ENCODE measurements at regions not wholly inside any gene's neighbourhood (a gene's known extent, or its start where the extent isn't known, plus 50 kb on each side); places are given as distances from the start of the nearest gene placed in this dataset.
A peak's percentile ranks its signal among the peaks of the same experiment; 100 is the strongest.
"Not testable (repeated sequence)": the region's sequence is repeated elsewhere in the genome, so short reads cannot be mapped to it uniquely, and the experiment has no call there.

GRCh38 chr4:162499478-162499877 is 335.7 kb upstream of the FSTL5 start:
- TF ChIP-seq ZFX (IDR thresholded peaks at IDR 0.05) (no peak), CTCF (conservative IDR thresholded peaks at IDR 0.05) (peak; percentile 72)
- no peak overlapping the region for H3K27ac ChIP-seq

GRCh38 chr4:162498168-162498567 is 334.4 kb upstream of the FSTL5 start:
- TF ChIP-seq ZFX (IDR thresholded peaks at IDR 0.05) (no peak), CTCF (conservative IDR thresholded peaks at IDR 0.05) (no peak)

GRCh38 chr4:162497564-162498167 is 333.9 kb upstream of the FSTL5 start:
- peak; percentile 86 for TF ChIP-seq CTCF (conservative IDR thresholded peaks at IDR 0.05)
- TF ChIP-seq ZFX (IDR thresholded peaks at IDR 0.05), result no peak
- H3K27ac ChIP-seq, result no peak overlapping the region

More at GRCh38 chr4:162498168-162498567, 334.4 kb upstream of the FSTL5 start:
- H3K27ac ChIP-seq, result no peak overlapping the region

DNA sequence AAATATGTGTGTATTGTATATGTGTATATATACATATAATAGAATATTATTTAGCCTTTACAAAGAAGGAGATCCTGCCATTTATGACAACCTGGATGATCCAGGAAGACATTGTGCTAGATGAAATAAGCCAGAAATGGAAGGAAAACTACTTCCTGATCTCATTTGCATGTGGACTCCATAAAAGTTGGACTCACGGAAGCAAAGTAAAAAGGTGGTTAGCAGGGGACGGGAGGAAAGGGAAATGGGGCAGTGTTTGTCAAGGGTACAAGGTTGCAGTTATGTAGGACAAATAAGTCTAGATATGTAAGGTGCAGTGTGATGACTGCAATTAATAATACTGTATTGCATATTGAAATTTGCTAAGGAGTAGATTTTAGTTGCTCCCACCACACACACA is 331.1 kb upstream of the FSTL5 start:
- H3K27ac ChIP-seq, result no peak overlapping the region
- TF ChIP-seq ZFX (IDR thresholded peaks at IDR 0.05), result no peak
- TF ChIP-seq CTCF (conservative IDR thresholded peaks at IDR 0.05), result no peak

GRCh38 chr4:162485486-162485885 is 321.7 kb upstream of the FSTL5 start:
- no peak overlapping the region for H3K27ac ChIP-seq
- no peak for TF ChIP-seq CTCF (conservative IDR thresholded peaks at IDR 0.05)
- no peak for TF ChIP-seq ZFX (IDR thresholded peaks at IDR 0.05)

DNA sequence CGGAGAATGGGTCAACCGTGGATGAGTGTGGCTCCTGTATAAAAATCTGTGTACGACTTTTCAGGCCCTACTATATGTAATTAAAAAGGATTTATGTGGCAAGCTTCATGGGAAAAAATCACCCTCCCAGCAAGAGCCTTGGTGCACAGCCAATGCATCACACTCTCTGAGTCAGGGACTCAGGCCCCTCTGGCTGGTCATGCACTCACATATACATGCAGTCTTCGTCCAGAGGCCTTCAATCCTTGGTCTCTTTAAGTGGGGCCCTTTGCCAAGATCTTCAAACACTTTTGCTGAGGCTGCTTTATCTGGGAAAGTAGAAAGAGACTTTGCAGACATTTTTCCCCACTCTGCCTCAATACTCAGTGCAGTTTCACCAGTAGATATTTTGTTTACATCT is 311.4 kb upstream of the FSTL5 start:
- no peak overlapping the region for H3K27ac ChIP-seq
- TF ChIP-seq CTCF (conservative IDR thresholded peaks at IDR 0.05) (no peak), ZFX (IDR thresholded peaks at IDR 0.05) (no peak)

- TF ChIP-seq ZFX (IDR thresholded peaks at IDR 0.05) (no peak), CTCF (conservative IDR thresholded peaks at IDR 0.05) (no peak)
- no peak overlapping the region for H3K27ac ChIP-seq
Measured at GRCh38 chr4:162469977-162470376, 306.2 kb upstream of the FSTL5 start.

DNA sequence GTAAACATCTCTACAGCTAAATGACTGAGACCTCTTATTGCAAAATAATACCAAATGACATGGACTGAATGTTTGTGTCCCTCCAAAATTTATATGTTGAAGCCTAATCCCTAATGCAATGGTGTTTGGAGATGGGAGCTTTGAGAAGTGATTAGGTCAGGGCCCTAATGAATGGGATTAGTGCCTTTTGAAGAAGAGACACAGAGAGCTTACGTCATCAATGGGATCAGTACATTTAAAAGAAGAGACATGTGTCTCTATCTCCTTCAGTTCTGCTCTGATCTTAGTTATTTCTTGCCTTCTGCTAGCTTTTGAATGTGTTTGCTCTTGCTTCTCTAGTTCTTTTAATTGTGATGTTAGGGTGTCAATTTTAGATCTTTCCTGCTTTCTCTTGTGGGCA is 301.6 kb upstream of the FSTL5 start:
- H3K27ac ChIP-seq, result not testable (repeated sequence)
